A549 (cell line): ENCODE measurements at regions not wholly inside any gene's neighbourhood (a gene's known extent, or its start where the extent isn't known, plus 50 kb on each side); places are given as distances from the start of the nearest gene placed in this dataset.

ENCODE experiments used
- ATAC-seq, 2 experiments: fragments of 200-7000 bp in 1 of 2; fragments of >200 bp in 1 of 2; cut with Nextera tagmentation in 1 of 2; cut with Tn5 transposase in 1 of 2; 3 replicates each; pipeline versions ENCODE4 v1.8.0 to v1.9.1; 2018 to 2020; ENCODE audit warnings: mild to moderate bottlenecking in 1 of 2, moderate library complexity in 1 of 2
- CTCF ChIA-PET: fragments of 300-600 bp; sonication (Branson Sonifier 250); formaldehyde crosslinking; extraction: SDS; loops from one replicate; lab custom pipeline; 2021; ENCODE audit warnings: antibody characterized with exemption, inconsistent platforms; lab: Yijun Ruan, JAX
- POLR2A ChIA-PET: fragments of 350-600 bp; formaldehyde crosslinking; extraction: SDS; loops from one replicate; lab custom pipeline; 2021; ENCODE audit warnings: antibody characterized with exemption, inconsistent platforms; lab: Yijun Ruan, JAX
- DNase-seq, 2 experiments: peaks; one replicate each; pipeline versions ENCODE4 v3.0.0 to v3.0.0-alpha.2; 2011 to 2016; ENCODE audit warnings: low read depth in 1 of 2, low spot score in 1 of 2
- FAIRE-seq: peaks from 2 replicates; lab custom pipeline; 2011; peaks lifted over from hg19 to GRCh38; lab: Jason Lieb, UNC
- H3K27ac ChIP-seq, 2 experiments: fragments of >200 bp; sonication (Bioruptor Twin); formaldehyde crosslinking; 3 replicates each; pipeline ENCODE4 v1.5.1; 2016 to 2017
- H3K4me1 ChIP-seq: fragments of >200 bp; sonication (Bioruptor Twin); formaldehyde crosslinking; 3 replicates; pipeline ENCODE4 v1.6.1; 2016
- H3K4me2 ChIP-seq: fragments of >200 bp; sonication (Bioruptor Twin); formaldehyde crosslinking; 3 replicates; pipeline ENCODE4 v1.6.1; 2016
- H3K4me3 ChIP-seq: fragments of >200 bp; sonication (Bioruptor Twin); formaldehyde crosslinking; 3 replicates; pipeline ENCODE4 v1.5.1; 2016
- H3K9me3 ChIP-seq: fragments of >200 bp; sonication (Bioruptor Twin); formaldehyde crosslinking; 3 replicates; pipeline ENCODE4 v1.6.1; 2016
- CBX2 ChIP-seq: fragments of 200-600 bp; sonication (generic); IDR thresholded peaks from 2 replicates; pipeline ENCODE4 v1.6.1; 2016; ENCODE audit warnings: low read depth, mild to moderate bottlenecking, borderline replicate concordance
- CHD2 ChIP-seq: fragments of 150-350 bp; IDR thresholded peaks from 2 replicates; pipeline ENCODE4 v1.6.1; 2014; ENCODE audit warnings: low read length; ENCODE audit not compliant: partially characterized antibody
- EHF ChIP-seq: fragments of 250-450 bp; sonication (Bioruptor Pico); IDR thresholded peaks from 2 replicates; pipeline ENCODE4 v1.5.0; 2020; ENCODE audit warnings: mild to moderate bottlenecking
- EP300 ChIP-seq, 2 experiments: fragments of >200 bp; sonication (Bioruptor Twin); formaldehyde crosslinking; IDR thresholded peaks; 2 replicates in 1 of 2; 3 replicates in 1 of 2; pipeline ENCODE4 v1.6.1; 2016 to 2017
- ESRRA ChIP-seq: fragments of 150-350 bp; IDR thresholded peaks from 2 replicates; pipeline ENCODE4 v1.6.1; 2014; ENCODE audit warnings: mild to moderate bottlenecking, low read length, borderline replicate concordance
- FOSB ChIP-seq: fragments of 250-450 bp; sonication (Bioruptor Pico); IDR thresholded peaks from 2 replicates; pipeline ENCODE4 v1.5.0; 2020; ENCODE audit warnings: mild to moderate bottlenecking, moderate library complexity
- GATA3 ChIP-seq: IDR thresholded peaks from 2 replicates; pipeline ENCODE4 v1.6.1; 2012; ENCODE audit warnings: borderline replicate concordance
- HDAC2 ChIP-seq: fragments of 200-600 bp; sonication (generic); IDR thresholded peaks from 2 replicates; pipeline ENCODE4 v1.6.1; 2016
- HEYL ChIP-seq: fragments of 250-450 bp; sonication (Bioruptor Pico); IDR thresholded peaks from 2 replicates; pipeline ENCODE4 v1.8.0; 2021; ENCODE audit warnings: mild to moderate bottlenecking, moderate library complexity
- HOXB13 ChIP-seq: fragments of 250-450 bp; sonication (Bioruptor Pico); IDR thresholded peaks from 2 replicates; pipeline ENCODE4 v1.5.0; 2020; ENCODE audit warnings: low read depth, mild to moderate bottlenecking, moderate library complexity
- HOXB5 ChIP-seq: fragments of 250-450 bp; sonication (Bioruptor Pico); IDR thresholded peaks from 2 replicates; pipeline ENCODE4 v1.5.0; 2020; ENCODE audit warnings: mild to moderate bottlenecking, moderate library complexity
- JUN ChIP-seq, 2 experiments: fragments of >200 bp; sonication (Bioruptor Twin); formaldehyde crosslinking; IDR thresholded peaks; 2 replicates in 1 of 2; 3 replicates in 1 of 2; pipeline ENCODE4 v1.6.1; 2016 to 2017
- JUNB ChIP-seq: fragments of >200 bp; sonication (Bioruptor Twin); formaldehyde crosslinking; IDR thresholded peaks from 2 replicates; pipeline ENCODE4 v1.6.1; 2016
- KDM5A ChIP-seq: fragments of 200-600 bp; sonication (generic); IDR thresholded peaks from 2 replicates; pipeline ENCODE4 v1.6.1; 2016; ENCODE audit warnings: antibody characterized with exemption, mild to moderate bottlenecking
- MAFK ChIP-seq: fragments of 450-650 bp; IDR thresholded peaks from 2 replicates; pipeline ENCODE4 v1.6.1; 2014; ENCODE audit not compliant: partially characterized antibody
- MAZ ChIP-seq: fragments of 150-350 bp; IDR thresholded peaks from 2 replicates; pipeline ENCODE4 v1.6.1; 2014; ENCODE audit warnings: antibody characterized with exemption, low read depth, low read length, borderline replicate concordance
- NPAS2 ChIP-seq: fragments of 250-450 bp; sonication (Bioruptor Pico); IDR thresholded peaks from 2 replicates; pipeline ENCODE4 v1.8.0; 2022; ENCODE audit warnings: mild to moderate bottlenecking, moderate library complexity, borderline replicate concordance
- NR3C1 ChIP-seq: fragments of >200 bp; sonication (Bioruptor Twin); formaldehyde crosslinking; IDR thresholded peaks from 3 replicates; pipeline ENCODE4 v1.6.1; 2017
- PHF8 ChIP-seq: fragments of 200-600 bp; sonication (generic); IDR thresholded peaks from 2 replicates; pipeline ENCODE4 v1.6.1; 2016; ENCODE audit warnings: low read depth, mild to moderate bottlenecking, antibody characterized with exemption, moderate library complexity, borderline replicate concordance
- POLR2A ChIP-seq: IDR thresholded peaks from 2 replicates; pipeline ENCODE4 v1.6.1; 2012; ENCODE audit warnings: mild to moderate bottlenecking, low read length
- POLR2AphosphoS2 ChIP-seq: conservative IDR thresholded peaks from 2 replicates; pipeline ENCODE4 v1.6.1; 2012; ENCODE audit warnings: low read length, improper control_type of control experiment, inconsistent platforms
- RCOR1 ChIP-seq: fragments of 150-350 bp; IDR thresholded peaks from 2 replicates; pipeline ENCODE4 v1.6.1; 2014; ENCODE audit warnings: antibody characterized with exemption, low read length, low read depth
- RFX5 ChIP-seq: fragments of 450-650 bp; IDR thresholded peaks from 2 replicates; pipeline ENCODE4 v1.7.1; 2014; ENCODE audit warnings: antibody characterized with exemption, mild to moderate bottlenecking, moderate library complexity
- RNF2 ChIP-seq: fragments of 200-600 bp; sonication (generic); IDR thresholded peaks from 2 replicates; pipeline ENCODE4 v1.6.1; 2016; ENCODE audit warnings: low read depth, mild to moderate bottlenecking, antibody characterized with exemption, moderate library complexity, borderline replicate concordance
- SMC3 ChIP-seq: fragments of >200 bp; sonication (Bioruptor Twin); formaldehyde crosslinking; IDR thresholded peaks from 3 replicates; pipeline ENCODE4 v1.6.1; 2018; ENCODE audit warnings: inconsistent platforms
- SREBF2 ChIP-seq: fragments of 450-650 bp; IDR thresholded peaks from 2 replicates; pipeline ENCODE4 v1.6.1; 2014; ENCODE audit warnings: mild to moderate bottlenecking, moderate library complexity
- ZC3H11A ChIP-seq: fragments of 450-650 bp; IDR thresholded peaks from 2 replicates; pipeline ENCODE4 v1.6.1; 2014; ENCODE audit warnings: antibody characterized with exemption, mild to moderate bottlenecking
- ZNF302 ChIP-seq: fragments of 250-450 bp; sonication (Bioruptor Pico); IDR thresholded peaks from 2 replicates; pipeline ENCODE4 v1.9.0; 2021; ENCODE audit warnings: inconsistent platforms, mild to moderate bottlenecking, moderate library complexity
- WGBS: methylation state at CpG from one replicate; pipeline ENCODE4 v1.1.6; 2017; ENCODE audit errors: missing lambda C conversion rate; 5-methylcytosine and 5-hydroxymethylcytosine counted together
- TF ChIP-seq, protein P1 (sequence below): fragments of 200-600 bp; sonication (generic); IDR thresholded peaks from 2 replicates; pipeline ENCODE4 v1.6.1; 2016; ENCODE audit warnings: antibody characterized with exemption, mild to moderate bottlenecking, moderate library complexity
- TF ChIP-seq, protein P2 (sequence below): fragments of >200 bp; sonication (Bioruptor Twin); formaldehyde crosslinking; IDR thresholded peaks from 2 replicates; pipeline ENCODE4 v1.6.1; 2016
- TF ChIP-seq, protein P3 (sequence below): fragments of 150-350 bp; IDR thresholded peaks from 2 replicates; pipeline ENCODE4 v1.6.1; 2014; ENCODE audit warnings: low read depth, mild to moderate bottlenecking, low read length
- TF ChIP-seq, protein P4 (sequence below): fragments of >200 bp; sonication (Bioruptor Twin); formaldehyde crosslinking; IDR thresholded peaks from 3 replicates; pipeline ENCODE4 v1.5.1; 2016
- TF ChIP-seq, protein P5 (sequence below): fragments of 250-450 bp; sonication (Bioruptor Pico); IDR thresholded peaks from 2 replicates; pipeline ENCODE4 v1.5.0; 2020; ENCODE audit warnings: low read depth, mild to moderate bottlenecking, moderate library complexity

DNA sequence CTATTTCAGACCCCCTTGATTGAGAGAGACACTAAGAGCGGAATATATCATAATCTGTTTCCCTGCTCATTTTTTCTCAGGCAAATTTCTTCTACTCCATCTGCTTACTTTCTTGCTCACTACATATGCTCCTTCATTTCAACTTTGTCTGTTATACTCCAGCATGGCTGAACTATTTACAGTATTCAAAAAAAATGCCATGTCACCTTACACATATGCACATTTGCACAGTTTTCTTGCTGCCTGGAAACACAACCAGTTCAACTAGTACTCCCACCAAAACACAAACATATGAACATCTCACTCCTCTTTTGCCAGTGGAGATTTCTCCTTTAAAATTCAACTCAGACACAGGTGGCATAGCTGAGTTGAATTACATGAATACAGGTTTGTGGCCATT lies 1142.1 kb upstream of the CADM2 start:
- 35% methylated on average over 1 of the region's 1 CpG for WGBS
- no peak for FAIRE-seq
- ATAC-seq: no peak

DNA sequence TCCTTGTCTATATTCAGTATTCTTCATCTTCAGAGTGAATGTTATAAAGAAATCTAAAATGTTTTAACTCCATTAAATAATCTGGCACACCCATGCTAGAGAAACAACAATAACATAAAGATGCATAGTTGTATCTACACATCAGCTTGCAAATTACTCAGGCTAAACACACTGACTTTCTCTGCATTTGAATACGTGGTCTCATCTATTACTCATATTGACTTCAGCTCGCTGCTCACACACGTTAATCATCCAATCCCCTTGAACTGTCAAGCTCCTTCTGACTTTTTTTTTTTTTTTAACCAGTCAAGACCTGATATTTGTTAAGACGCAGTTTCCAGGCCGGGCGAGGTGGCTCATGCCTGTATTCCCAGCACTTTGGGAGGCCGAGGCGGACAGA lies 1137.3 kb upstream of the CADM2 start:
- CTCF ChIA-PET: no interaction called here
- ATAC-seq (no peak), FAIRE-seq (no peak), DNase-seq (no peak)
- POLR2A ChIA-PET: no interaction called here
- no peaks in the 10 kb centered on the region for H3K9me3 ChIP-seq
- TF ChIP-seq SMC3 (no peak), CHD2 (no peak), ZNF302 (CRISPR knock-in tag) (no peak), HDAC2 (no peak), NR3C1 (no peak), HOXB5 (CRISPR knock-in tag) (no peak), CBX2 (no peak), NPAS2 (CRISPR knock-in tag) (no peak), ZC3H11A (no peak), POLR2AphosphoS2 (no peak), SREBF2 (no peak), FOSB (no peak), JUN (IDR thresholded peaks at IDR 0.05) (no peak), RCOR1 (no peak), JUNB (no peak), RNF2 (no peak)
- TF ChIP-seq, protein P1, sequence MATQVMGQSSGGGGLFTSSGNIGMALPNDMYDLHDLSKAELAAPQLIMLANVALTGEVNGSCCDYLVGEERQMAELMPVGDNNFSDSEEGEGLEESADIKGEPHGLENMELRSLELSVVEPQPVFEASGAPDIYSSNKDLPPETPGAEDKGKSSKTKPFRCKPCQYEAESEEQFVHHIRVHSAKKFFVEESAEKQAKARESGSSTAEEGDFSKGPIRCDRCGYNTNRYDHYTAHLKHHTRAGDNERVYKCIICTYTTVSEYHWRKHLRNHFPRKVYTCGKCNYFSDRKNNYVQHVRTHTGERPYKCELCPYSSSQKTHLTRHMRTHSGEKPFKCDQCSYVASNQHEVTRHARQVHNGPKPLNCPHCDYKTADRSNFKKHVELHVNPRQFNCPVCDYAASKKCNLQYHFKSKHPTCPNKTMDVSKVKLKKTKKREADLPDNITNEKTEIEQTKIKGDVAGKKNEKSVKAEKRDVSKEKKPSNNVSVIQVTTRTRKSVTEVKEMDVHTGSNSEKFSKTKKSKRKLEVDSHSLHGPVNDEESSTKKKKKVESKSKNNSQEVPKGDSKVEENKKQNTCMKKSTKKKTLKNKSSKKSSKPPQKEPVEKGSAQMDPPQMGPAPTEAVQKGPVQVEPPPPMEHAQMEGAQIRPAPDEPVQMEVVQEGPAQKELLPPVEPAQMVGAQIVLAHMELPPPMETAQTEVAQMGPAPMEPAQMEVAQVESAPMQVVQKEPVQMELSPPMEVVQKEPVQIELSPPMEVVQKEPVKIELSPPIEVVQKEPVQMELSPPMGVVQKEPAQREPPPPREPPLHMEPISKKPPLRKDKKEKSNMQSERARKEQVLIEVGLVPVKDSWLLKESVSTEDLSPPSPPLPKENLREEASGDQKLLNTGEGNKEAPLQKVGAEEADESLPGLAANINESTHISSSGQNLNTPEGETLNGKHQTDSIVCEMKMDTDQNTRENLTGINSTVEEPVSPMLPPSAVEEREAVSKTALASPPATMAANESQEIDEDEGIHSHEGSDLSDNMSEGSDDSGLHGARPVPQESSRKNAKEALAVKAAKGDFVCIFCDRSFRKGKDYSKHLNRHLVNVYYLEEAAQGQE: no peak
- TF ChIP-seq, protein P2, sequence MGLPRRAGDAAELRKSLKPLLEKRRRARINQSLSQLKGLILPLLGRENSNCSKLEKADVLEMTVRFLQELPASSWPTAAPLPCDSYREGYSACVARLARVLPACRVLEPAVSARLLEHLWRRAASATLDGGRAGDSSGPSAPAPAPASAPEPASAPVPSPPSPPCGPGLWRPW: no peak
- TF ChIP-seq, protein P3, sequence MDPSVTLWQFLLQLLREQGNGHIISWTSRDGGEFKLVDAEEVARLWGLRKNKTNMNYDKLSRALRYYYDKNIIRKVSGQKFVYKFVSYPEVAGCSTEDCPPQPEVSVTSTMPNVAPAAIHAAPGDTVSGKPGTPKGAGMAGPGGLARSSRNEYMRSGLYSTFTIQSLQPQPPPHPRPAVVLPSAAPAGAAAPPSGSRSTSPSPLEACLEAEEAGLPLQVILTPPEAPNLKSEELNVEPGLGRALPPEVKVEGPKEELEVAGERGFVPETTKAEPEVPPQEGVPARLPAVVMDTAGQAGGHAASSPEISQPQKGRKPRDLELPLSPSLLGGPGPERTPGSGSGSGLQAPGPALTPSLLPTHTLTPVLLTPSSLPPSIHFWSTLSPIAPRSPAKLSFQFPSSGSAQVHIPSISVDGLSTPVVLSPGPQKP: no peak
- 44% methylated on average over 8 of the region's 8 CpGs for WGBS
- no peak overlapping the region for H3K4me2 ChIP-seq
- no peak overlapping the region for H3K4me3 ChIP-seq
- H3K4me1 ChIP-seq: no peaks in the 10 kb centered on the region
- no peak overlapping the region for H3K27ac ChIP-seq

More for the DNA sequence above, 1142.1 kb upstream of the CADM2 start:
- H3K4me2 ChIP-seq: no peak overlapping the region
- H3K27ac ChIP-seq: no peak overlapping the region
- POLR2A ChIA-PET: no interaction called here
- CTCF ChIA-PET: no interaction called here
- H3K9me3 ChIP-seq: peaks cover 3% of the 10 kb centered on the region; the same call in 1 of the 3 replicates
- H3K4me1 ChIP-seq: no peaks in the 10 kb centered on the region
- TF ChIP-seq PHF8: no peak
- no peak for TF ChIP-seq POLR2A
- no peak for TF ChIP-seq EHF (CRISPR knock-in tag)
- no peak for TF ChIP-seq GATA3
- no peak for TF ChIP-seq ESRRA
- TF ChIP-seq, protein P4, sequence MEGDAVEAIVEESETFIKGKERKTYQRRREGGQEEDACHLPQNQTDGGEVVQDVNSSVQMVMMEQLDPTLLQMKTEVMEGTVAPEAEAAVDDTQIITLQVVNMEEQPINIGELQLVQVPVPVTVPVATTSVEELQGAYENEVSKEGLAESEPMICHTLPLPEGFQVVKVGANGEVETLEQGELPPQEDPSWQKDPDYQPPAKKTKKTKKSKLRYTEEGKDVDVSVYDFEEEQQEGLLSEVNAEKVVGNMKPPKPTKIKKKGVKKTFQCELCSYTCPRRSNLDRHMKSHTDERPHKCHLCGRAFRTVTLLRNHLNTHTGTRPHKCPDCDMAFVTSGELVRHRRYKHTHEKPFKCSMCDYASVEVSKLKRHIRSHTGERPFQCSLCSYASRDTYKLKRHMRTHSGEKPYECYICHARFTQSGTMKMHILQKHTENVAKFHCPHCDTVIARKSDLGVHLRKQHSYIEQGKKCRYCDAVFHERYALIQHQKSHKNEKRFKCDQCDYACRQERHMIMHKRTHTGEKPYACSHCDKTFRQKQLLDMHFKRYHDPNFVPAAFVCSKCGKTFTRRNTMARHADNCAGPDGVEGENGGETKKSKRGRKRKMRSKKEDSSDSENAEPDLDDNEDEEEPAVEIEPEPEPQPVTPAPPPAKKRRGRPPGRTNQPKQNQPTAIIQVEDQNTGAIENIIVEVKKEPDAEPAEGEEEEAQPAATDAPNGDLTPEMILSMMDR: no peak
- TF ChIP-seq HEYL (CRISPR knock-in tag): no peak
- no peak for TF ChIP-seq ZNF302 (CRISPR knock-in tag)
- TF ChIP-seq CHD2: no peak
- no peak for TF ChIP-seq HOXB13 (CRISPR knock-in tag)
- no peak for TF ChIP-seq KDM5A
- TF ChIP-seq, protein P5, sequence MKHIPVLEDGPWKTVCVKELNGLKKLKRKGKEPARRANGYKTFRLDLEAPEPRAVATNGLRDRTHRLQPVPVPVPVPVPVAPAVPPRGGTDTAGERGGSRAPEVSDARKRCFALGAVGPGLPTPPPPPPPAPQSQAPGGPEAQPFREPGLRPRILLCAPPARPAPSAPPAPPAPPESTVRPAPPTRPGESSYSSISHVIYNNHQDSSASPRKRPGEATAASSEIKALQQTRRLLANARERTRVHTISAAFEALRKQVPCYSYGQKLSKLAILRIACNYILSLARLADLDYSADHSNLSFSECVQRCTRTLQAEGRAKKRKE (CRISPR knock-in tag): no peak
- no peak for TF ChIP-seq EP300 (IDR thresholded peaks at IDR 0.05)
- no peak for TF ChIP-seq MAZ
- no peak for TF ChIP-seq MAFK
- TF ChIP-seq RCOR1: no peak
- TF ChIP-seq RFX5: no peak
- H3K4me3 ChIP-seq: no peak overlapping the region
- no peak for DNase-seq
